PC-9 (cell line): ENCODE measurements at regions not wholly inside any gene's neighbourhood (a gene's known extent, or its start where the extent isn't known, plus 50 kb on each side); places are given as distances from the start of the nearest gene placed in this dataset.

Source experiments
- BruUV-seq: library from RNA; stranded (reverse); fragments of 400-500 nt; replicated peaks from 2 replicates; lab custom pipeline; 2021; lab: Mats Ljungman, UMichigan
- CTCF ChIA-PET: fragments of 300-600 bp; sonication (Branson Sonifier 250); formaldehyde crosslinking; loops from one replicate; lab custom pipeline; 2022; ENCODE audit warnings: antibody characterized with exemption; lab: Charles Lee
- POLR2A ChIA-PET: fragments of 300-600 bp; sonication (Branson Sonifier 250); formaldehyde crosslinking; loops from one replicate; lab custom pipeline; 2022; ENCODE audit warnings: antibody characterized with exemption; ENCODE audit not compliant: unreplicated experiment; lab: Charles Lee
- DNase-seq, 2 experiments: peaks; one replicate each; pipeline versions ENCODE4 v3.0.0 to v3.0.0-alpha.2; 2015 to 2022; ENCODE audit warnings: mixed read lengths in 1 of 2
- H2AFZ ChIP-seq: fragments of 200-600 bp; sonication (generic); 2 replicates; pipeline ENCODE4 v1.8.1; 2017; ENCODE audit warnings: antibody characterized with exemption
- H3F3A ChIP-seq: fragments of 200-600 bp; sonication (generic); 2 replicates; pipeline ENCODE4 v1.8.1; 2017; ENCODE audit warnings: antibody characterized with exemption, mild to moderate bottlenecking, low read depth; ENCODE audit not compliant: insufficient read depth
- H3K27ac ChIP-seq: fragments of 200-600 bp; sonication (generic); 2 replicates; pipeline ENCODE4 v1.6.1; 2016; ENCODE audit warnings: mixed run types
- H3K27me3 ChIP-seq: fragments of 200-600 bp; sonication (generic); 2 replicates; pipeline ENCODE4 v1.6.1; 2016; ENCODE audit warnings: low read depth, mixed run types; ENCODE audit not compliant: insufficient read depth
- H3K36me3 ChIP-seq: fragments of 200-600 bp; sonication (generic); 2 replicates; pipeline ENCODE4 v1.6.1; 2016; ENCODE audit warnings: low read depth, mixed run types
- H3K4me1 ChIP-seq: fragments of 200-600 bp; sonication (generic); replicated peaks from 2 replicates; pipeline ENCODE4 v1.6.1; 2016; ENCODE audit warnings: mixed run types; ENCODE audit not compliant: insufficient read depth
- H3K4me2 ChIP-seq: fragments of 200-600 bp; sonication (generic); 2 replicates; pipeline ENCODE4 v1.6.1; 2017; ENCODE audit warnings: mixed run types
- H3K4me3 ChIP-seq: fragments of 200-600 bp; sonication (generic); 2 replicates; pipeline ENCODE4 v1.6.1; 2016; ENCODE audit warnings: mixed run types
- H3K79me2 ChIP-seq: fragments of 200-600 bp; sonication (generic); 2 replicates; pipeline ENCODE4 v1.6.1; 2017; ENCODE audit warnings: low read depth, mixed run types
- H3K9me2 ChIP-seq: fragments of 200-600 bp; sonication (generic); 2 replicates; pipeline ENCODE4 v1.8.1; 2017; ENCODE audit warnings: mild to moderate bottlenecking; ENCODE audit not compliant: insufficient read depth
- H3K9me3 ChIP-seq: fragments of 200-600 bp; sonication (generic); 2 replicates; pipeline ENCODE4 v1.8.1; 2016; ENCODE audit warnings: low read depth; ENCODE audit not compliant: insufficient read depth
- H4K20me1 ChIP-seq: fragments of 200-600 bp; sonication (generic); 2 replicates; pipeline ENCODE4 v1.8.1; 2017; ENCODE audit not compliant: insufficient read depth
- CTCF ChIP-seq: fragments of 200-600 bp; sonication (generic); conservative IDR thresholded peaks from 2 replicates; pipeline ENCODE4 v1.6.1; 2017; ENCODE audit warnings: mixed run types, antibody characterized with exemption, mild to moderate bottlenecking, moderate library complexity
- EZH2 ChIP-seq: fragments of 200-600 bp; sonication (generic); IDR thresholded peaks from 2 replicates; pipeline ENCODE4 v1.8.0; 2017; ENCODE audit warnings: antibody characterized with exemption, low read depth
- intact Hi-C: fragments of 100-400 bp; cut with micrococcal nuclease; formaldehyde crosslinking; loops from one replicate; pipeline ENCODE4 v1.10.0; 2022; ENCODE audit not compliant: unreplicated experiment

GRCh38 chr3:137642831-137643230 lies 121.3 kb upstream of the SOX14 start:
- POLR2A ChIA-PET, result no interaction called here

GRCh38 chr3:137647179-137647578 lies 116.9 kb upstream of the SOX14 start:
- DNase-seq, result no peak
- Histone ChIP-seq H3K4me3 (no peak overlapping the region), H3K4me1 (no peaks in the 10 kb centered on the region), H3K9me3 (no peaks in the 10 kb centered on the region), H3K9me2 (no peaks in the 10 kb centered on the region), H3K4me2 (no peak overlapping the region), H3K79me2 (no peaks in the 10 kb centered on the region), H3K36me3 (no peaks in the 10 kb centered on the region), H3K27me3 (peaks cover 15% of the 10 kb centered on the region), H2AFZ (no peak overlapping the region), H3K27ac (no peak overlapping the region), H4K20me1 (no peaks in the 10 kb centered on the region), H3F3A (no peaks in the 10 kb centered on the region)
- POLR2A ChIA-PET, result no interaction called here
- CTCF ChIA-PET, result no interaction called here
- TF ChIP-seq CTCF (no peak), EZH2 (no peak)
- no TSS peak for BruUV-seq
- intact Hi-C loops, result no loop called here

More at GRCh38 chr3:137642831-137643230, 121.3 kb upstream of the SOX14 start:
- Histone ChIP-seq H3K4me2 (no peak overlapping the region), H3K27me3 (peaks cover 40% of the 10 kb centered on the region), H3K4me1 (no peaks in the 10 kb centered on the region), H3K27ac (no peak overlapping the region), H3K9me2 (no peaks in the 10 kb centered on the region), H3K79me2 (no peaks in the 10 kb centered on the region), H4K20me1 (no peaks in the 10 kb centered on the region), H3K4me3 (no peak overlapping the region), H3F3A (no peaks in the 10 kb centered on the region), H2AFZ (no peak overlapping the region), H3K36me3 (no peaks in the 10 kb centered on the region), H3K9me3 (no peaks in the 10 kb centered on the region)
- CTCF ChIA-PET, result no interaction called here
- TF ChIP-seq EZH2 (no peak), CTCF (no peak)
- intact Hi-C loops, result no loop called here
- DNase-seq, result no peak
- BruUV-seq, result no TSS peak

GRCh38 chr3:137669519-137670060 lies 94.5 kb upstream of the SOX14 start:
- intact Hi-C loops, result no loop called here
- no peak for TF ChIP-seq CTCF
- no peak for TF ChIP-seq EZH2
- ChIA-PET CTCF (no interaction called here), POLR2A (no interaction called here)
- H3F3A ChIP-seq, result no peaks in the 10 kb centered on the region
- no TSS peak for BruUV-seq
- H3K27ac ChIP-seq, result no peak overlapping the region
- no peaks in the 10 kb centered on the region for H3K9me2 ChIP-seq
- no peaks in the 10 kb centered on the region for H3K27me3 ChIP-seq
- no peak overlapping the region for H3K4me2 ChIP-seq
- DNase-seq, result no peak
- H3K4me1 ChIP-seq, result no peaks in the 10 kb centered on the region
- no peaks in the 10 kb centered on the region for H3K36me3 ChIP-seq
- H3K79me2 ChIP-seq, result no peaks in the 10 kb centered on the region
- no peaks in the 10 kb centered on the region for H4K20me1 ChIP-seq
- H3K4me3 ChIP-seq, result no peak overlapping the region
- no peaks in the 10 kb centered on the region for H3K9me3 ChIP-seq
- no peak overlapping the region for H2AFZ ChIP-seq
